ENCODE measurements at regions not wholly inside any gene's neighbourhood (a gene's known extent, or its start where the extent isn't known, plus 50 kb on each side); places are given as distances from the start of the nearest gene placed in this dataset.
"Not testable (repeated sequence)": the region's sequence is repeated elsewhere in the genome, so short reads cannot be mapped to it uniquely, and the experiment has no call there.

- DNase-seq: not testable (repeated sequence)
Observed at GRCh38 chr17:64726025-64726424, 63.9 kb upstream of the SMURF2 start.

GRCh38 chr17:64724246-64724645 lies 62.1 kb upstream of the SMURF2 start:
- DNase-seq: not testable (repeated sequence)

- no peak for DNase-seq
Observed at GRCh38 chr17:64723781-64724180, 61.7 kb upstream of the SMURF2 start.

GRCh38 chr17:64721556-64721955 lies 59.4 kb upstream of the SMURF2 start:
- DNase-seq: not testable (repeated sequence)

GRCh38 chr17:64720253-64720652 lies 58.1 kb upstream of the SMURF2 start:
- DNase-seq: not testable (repeated sequence)

GRCh38 chr17:64719517-64719916 lies 57.4 kb upstream of the SMURF2 start:
- DNase-seq: not testable (repeated sequence)

- not testable (repeated sequence) for DNase-seq
Observed at GRCh38 chr17:64718816-64719215, 56.7 kb upstream of the SMURF2 start.

- DNase-seq: no peak
Observed at GRCh38 chr17:64718058-64718457, 56.0 kb upstream of the SMURF2 start.

GRCh38 chr17:64716496-64716895 lies 54.4 kb upstream of the SMURF2 start:
- DNase-seq: not testable (repeated sequence)

GRCh38 chr17:64713786-64714185 lies 51.7 kb upstream of the SMURF2 start:
- DNase-seq: not testable (repeated sequence)

- DNase-seq: not testable (repeated sequence)
Observed at GRCh38 chr17:64712557-64713351, 50.6 kb upstream of the SMURF2 start.

Data from renal pelvis (tissue), 1 donor.